WTC11 (cell line): ENCODE measurements at regions not wholly inside any gene's neighbourhood (a gene's known extent, or its start where the extent isn't known, plus 50 kb on each side); places are given as distances from the start of the nearest gene placed in this dataset.

Experiments
- E2F5 ChIP-seq: sonication (generic); formaldehyde crosslinking; IDR thresholded peaks from 2 replicates; pipeline ENCODE4 v1.8.1; 2022; ENCODE audit warnings: mild to moderate bottlenecking, moderate library complexity, missing genetic modification reagents
- USF1 ChIP-seq: sonication (generic); formaldehyde crosslinking; IDR thresholded peaks from 2 replicates; pipeline ENCODE4 v1.8.0; 2022; ENCODE audit warnings: mild to moderate bottlenecking, missing genetic modification reagents
- TF ChIP-seq, protein P1 (sequence below): sonication (generic); formaldehyde crosslinking; IDR thresholded peaks from 2 replicates; pipeline ENCODE4 v1.8.0; 2022; ENCODE audit warnings: mild to moderate bottlenecking, missing genetic modification reagents

DNA sequence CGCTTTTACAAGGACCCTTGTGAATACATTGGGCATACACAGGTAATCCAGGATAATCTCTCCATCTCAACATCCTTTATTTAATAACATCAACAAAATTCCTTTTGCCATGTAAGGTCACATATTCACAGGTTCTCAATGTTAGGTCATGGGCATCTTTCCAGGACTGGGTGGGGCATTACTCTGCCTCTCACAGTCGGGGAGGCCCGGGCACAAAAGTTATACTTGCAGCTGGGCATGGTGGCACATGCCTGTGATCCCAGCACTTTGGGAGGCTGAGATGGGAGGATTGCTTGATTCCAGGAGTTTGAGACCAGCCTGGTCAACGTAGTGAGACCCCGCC lies 93.7 kb upstream of the AP1S2 start:
- TF ChIP-seq, protein P1, sequence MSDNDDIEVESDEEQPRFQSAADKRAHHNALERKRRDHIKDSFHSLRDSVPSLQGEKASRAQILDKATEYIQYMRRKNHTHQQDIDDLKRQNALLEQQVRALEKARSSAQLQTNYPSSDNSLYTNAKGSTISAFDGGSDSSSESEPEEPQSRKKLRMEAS (CRISPR knock-in tag), result no peak
- no peak for TF ChIP-seq USF1
- TF ChIP-seq E2F5 (CRISPR knock-in tag), result no peak
